SK-N-SH treated with all-trans-retinoic acid at 6 μM for 48 hours (cell line): ENCODE measurements at regions not wholly inside any gene's neighbourhood (a gene's known extent, or its start where the extent isn't known, plus 50 kb on each side); places are given as distances from the start of the nearest gene placed in this dataset.
A peak's percentile ranks its signal among the peaks of the same experiment; 100 is the strongest.

Source experiments
- ATAC-seq: fragments of 200-7000 bp; cut with Tn5 transposase; 3 replicates; pipeline ENCODE4 v1.9.1; 2020; ENCODE audit warnings: mild to moderate bottlenecking, moderate library complexity
- ARNTL ChIP-seq: fragments of 450-650 bp; formaldehyde crosslinking; IDR thresholded peaks from 2 replicates; pipeline ENCODE4 v1.5.0; 2020; ENCODE audit warnings: low read depth, mild to moderate bottlenecking, moderate library complexity, borderline replicate concordance
- BACH2 ChIP-seq: fragments of 250-450 bp; sonication (Bioruptor Pico); IDR thresholded peaks from 2 replicates; pipeline ENCODE4 v1.9.0; 2021; ENCODE audit warnings: mild to moderate bottlenecking, borderline replicate concordance
- CSRNP3 ChIP-seq: fragments of 250-450 bp; sonication (Bioruptor Pico); IDR thresholded peaks from 2 replicates; pipeline ENCODE4 v1.5.1; 2021; ENCODE audit warnings: mild to moderate bottlenecking, moderate library complexity
- ESRRG ChIP-seq: fragments of 250-450 bp; sonication (Bioruptor Pico); IDR thresholded peaks from 2 replicates; pipeline ENCODE4 v1.6.1; 2021; ENCODE audit warnings: mild to moderate bottlenecking
- GLIS3 ChIP-seq: fragments of 250-450 bp; sonication (Bioruptor Pico); IDR thresholded peaks from 2 replicates; pipeline ENCODE4 v1.5.0; 2020; ENCODE audit warnings: mild to moderate bottlenecking, moderate library complexity
- OSR1 ChIP-seq: fragments of 250-450 bp; sonication (Bioruptor Pico); IDR thresholded peaks from 2 replicates; pipeline ENCODE4 v1.8.0; 2022; ENCODE audit warnings: moderate library complexity, mild to moderate bottlenecking, inconsistent platforms
- POU6F1 ChIP-seq: fragments of 250-450 bp; sonication (Bioruptor Pico); IDR thresholded peaks from 2 replicates; pipeline ENCODE4 v1.8.0; 2021; ENCODE audit warnings: low read depth, mild to moderate bottlenecking, moderate library complexity, borderline replicate concordance
- RARB ChIP-seq: fragments of 250-450 bp; sonication (Bioruptor Pico); IDR thresholded peaks from 2 replicates; pipeline ENCODE4 v1.8.0; 2021; ENCODE audit warnings: mild to moderate bottlenecking, moderate library complexity
- TCF4 ChIP-seq: fragments of 250-450 bp; sonication (Bioruptor Pico); IDR thresholded peaks from 2 replicates; pipeline ENCODE4 v1.8.0; 2021; ENCODE audit warnings: mild to moderate bottlenecking, moderate library complexity, borderline replicate concordance
- TOX ChIP-seq: fragments of 250-450 bp; sonication (Bioruptor Pico); IDR thresholded peaks from 2 replicates; pipeline ENCODE4 v1.8.0; 2021; ENCODE audit warnings: mild to moderate bottlenecking, moderate library complexity, borderline replicate concordance
- ZC3H10 ChIP-seq: fragments of 250-450 bp; sonication (Bioruptor Pico); IDR thresholded peaks from 2 replicates; pipeline ENCODE4 v1.5.1; 2021; ENCODE audit warnings: mild to moderate bottlenecking, moderate library complexity
- ZFP3 ChIP-seq: fragments of 250-450 bp; sonication (Bioruptor Pico); IDR thresholded peaks from 2 replicates; pipeline ENCODE4 v1.5.0; 2020; ENCODE audit warnings: mild to moderate bottlenecking, moderate library complexity
- ZFP30 ChIP-seq: fragments of 450-650 bp; formaldehyde crosslinking; IDR thresholded peaks from 2 replicates; pipeline ENCODE4 v1.5.0; 2022; ENCODE audit warnings: mild to moderate bottlenecking, moderate library complexity
- ZNF565 ChIP-seq: fragments of 450-650 bp; formaldehyde crosslinking; conservative IDR thresholded peaks from 2 replicates; pipeline ENCODE4 v1.5.0; 2020; ENCODE audit warnings: low read depth, mild to moderate bottlenecking, moderate library complexity
- ZNF70 ChIP-seq: fragments of 450-650 bp; formaldehyde crosslinking; IDR thresholded peaks from 2 replicates; pipeline ENCODE4 v1.5.0; 2020; ENCODE audit warnings: mild to moderate bottlenecking, moderate library complexity
- TF ChIP-seq, protein P1 (sequence below): fragments of 250-450 bp; sonication (Bioruptor Pico); IDR thresholded peaks from 2 replicates; pipeline ENCODE4 v1.5.0; 2020; ENCODE audit warnings: mild to moderate bottlenecking, moderate library complexity
- TF ChIP-seq, protein P2 (sequence below): fragments of 250-450 bp; sonication (Bioruptor Pico); IDR thresholded peaks from 2 replicates; pipeline ENCODE4 v1.8.0; 2020; ENCODE audit warnings: mild to moderate bottlenecking, moderate library complexity, borderline replicate concordance

DNA sequence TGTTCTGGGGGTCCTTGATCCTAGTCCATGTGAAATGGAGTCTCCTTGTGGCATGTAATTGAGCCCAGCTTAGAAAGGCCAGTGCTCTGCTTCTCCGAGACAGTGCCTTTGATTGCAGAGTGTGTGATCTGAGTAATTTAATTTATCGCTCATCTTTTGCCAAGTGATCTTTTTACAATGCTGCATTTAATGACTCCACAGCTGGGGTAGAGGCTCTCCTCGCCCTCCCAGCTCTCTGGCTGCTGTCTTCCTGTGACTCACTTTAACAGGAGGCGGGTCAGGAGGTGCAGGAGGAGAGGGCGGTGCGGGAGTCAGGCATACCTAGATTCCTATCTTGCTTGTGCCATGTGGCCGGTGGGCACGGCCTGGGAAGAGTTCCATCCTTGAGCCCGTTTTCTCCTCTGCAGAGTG, 113.4 kb upstream of the FOXF1 start:
- ATAC-seq = peak; percentile 90
- TF ChIP-seq ZNF565 (CRISPR knock-in tag) = no peak
- TF ChIP-seq ZFP3 (CRISPR knock-in tag) = no peak
- TF ChIP-seq RARB = no peak
- TF ChIP-seq POU6F1 (CRISPR knock-in tag) = no peak
- no peak for TF ChIP-seq ZNF70
- no peak for TF ChIP-seq OSR1 (CRISPR knock-in tag)
- no peak for TF ChIP-seq TCF4 (CRISPR knock-in tag)

GRCh38 chr16:86398201-86398600, 112.1 kb upstream of the FOXF1 start:
- TF ChIP-seq GLIS3 (CRISPR knock-in tag) (no peak), TOX (CRISPR knock-in tag) (no peak), TCF4 (CRISPR knock-in tag) (no peak), ZNF70 (no peak), BACH2 (CRISPR knock-in tag) (no peak), CSRNP3 (CRISPR knock-in tag) (no peak)
- TF ChIP-seq, protein P1, sequence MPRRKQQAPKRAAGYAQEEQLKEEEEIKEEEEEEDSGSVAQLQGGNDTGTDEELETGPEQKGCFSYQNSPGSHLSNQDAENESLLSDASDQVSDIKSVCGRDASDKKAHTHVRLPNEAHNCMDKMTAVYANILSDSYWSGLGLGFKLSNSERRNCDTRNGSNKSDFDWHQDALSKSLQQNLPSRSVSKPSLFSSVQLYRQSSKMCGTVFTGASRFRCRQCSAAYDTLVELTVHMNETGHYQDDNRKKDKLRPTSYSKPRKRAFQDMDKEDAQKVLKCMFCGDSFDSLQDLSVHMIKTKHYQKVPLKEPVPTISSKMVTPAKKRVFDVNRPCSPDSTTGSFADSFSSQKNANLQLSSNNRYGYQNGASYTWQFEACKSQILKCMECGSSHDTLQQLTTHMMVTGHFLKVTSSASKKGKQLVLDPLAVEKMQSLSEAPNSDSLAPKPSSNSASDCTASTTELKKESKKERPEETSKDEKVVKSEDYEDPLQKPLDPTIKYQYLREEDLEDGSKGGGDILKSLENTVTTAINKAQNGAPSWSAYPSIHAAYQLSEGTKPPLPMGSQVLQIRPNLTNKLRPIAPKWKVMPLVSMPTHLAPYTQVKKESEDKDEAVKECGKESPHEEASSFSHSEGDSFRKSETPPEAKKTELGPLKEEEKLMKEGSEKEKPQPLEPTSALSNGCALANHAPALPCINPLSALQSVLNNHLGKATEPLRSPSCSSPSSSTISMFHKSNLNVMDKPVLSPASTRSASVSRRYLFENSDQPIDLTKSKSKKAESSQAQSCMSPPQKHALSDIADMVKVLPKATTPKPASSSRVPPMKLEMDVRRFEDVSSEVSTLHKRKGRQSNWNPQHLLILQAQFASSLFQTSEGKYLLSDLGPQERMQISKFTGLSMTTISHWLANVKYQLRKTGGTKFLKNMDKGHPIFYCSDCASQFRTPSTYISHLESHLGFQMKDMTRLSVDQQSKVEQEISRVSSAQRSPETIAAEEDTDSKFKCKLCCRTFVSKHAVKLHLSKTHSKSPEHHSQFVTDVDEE = no peak
- ATAC-seq = peak; percentile 38

DNA sequence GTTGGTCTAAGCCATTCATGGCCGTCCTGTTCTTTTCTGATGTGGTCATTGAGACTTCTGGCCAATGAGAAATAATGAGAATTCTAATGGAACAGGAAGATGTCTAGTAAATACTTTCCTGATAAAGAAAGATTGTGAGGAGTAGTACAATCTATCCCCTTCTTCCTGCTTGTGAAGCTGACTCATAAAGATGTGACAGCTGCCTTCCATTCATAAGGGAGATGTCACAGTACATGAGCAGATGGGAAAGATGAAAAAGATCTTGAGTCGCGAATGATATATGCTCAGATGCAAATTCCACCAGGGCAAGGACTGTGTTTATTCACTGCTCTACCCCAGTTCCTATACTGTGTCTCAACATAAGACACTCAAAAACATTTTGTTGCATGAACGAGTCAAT, 111.7 kb upstream of the FOXF1 start:
- TF ChIP-seq TCF4 (CRISPR knock-in tag) = no peak
- no peak for TF ChIP-seq ZC3H10 (CRISPR knock-in tag)
- no peak for TF ChIP-seq ESRRG (CRISPR knock-in tag)
- TF ChIP-seq, protein P2, sequence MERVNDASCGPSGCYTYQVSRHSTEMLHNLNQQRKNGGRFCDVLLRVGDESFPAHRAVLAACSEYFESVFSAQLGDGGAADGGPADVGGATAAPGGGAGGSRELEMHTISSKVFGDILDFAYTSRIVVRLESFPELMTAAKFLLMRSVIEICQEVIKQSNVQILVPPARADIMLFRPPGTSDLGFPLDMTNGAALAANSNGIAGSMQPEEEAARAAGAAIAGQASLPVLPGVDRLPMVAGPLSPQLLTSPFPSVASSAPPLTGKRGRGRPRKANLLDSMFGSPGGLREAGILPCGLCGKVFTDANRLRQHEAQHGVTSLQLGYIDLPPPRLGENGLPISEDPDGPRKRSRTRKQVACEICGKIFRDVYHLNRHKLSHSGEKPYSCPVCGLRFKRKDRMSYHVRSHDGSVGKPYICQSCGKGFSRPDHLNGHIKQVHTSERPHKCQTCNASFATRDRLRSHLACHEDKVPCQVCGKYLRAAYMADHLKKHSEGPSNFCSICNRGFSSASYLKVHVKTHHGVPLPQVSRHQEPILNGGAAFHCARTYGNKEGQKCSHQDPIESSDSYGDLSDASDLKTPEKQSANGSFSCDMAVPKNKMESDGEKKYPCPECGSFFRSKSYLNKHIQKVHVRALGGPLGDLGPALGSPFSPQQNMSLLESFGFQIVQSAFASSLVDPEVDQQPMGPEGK (CRISPR knock-in tag) = no peak
- TF ChIP-seq, protein P1 = no peak
- TF ChIP-seq BACH2 (CRISPR knock-in tag) = no peak
- no peak for TF ChIP-seq RARB
- TF ChIP-seq ZFP30 (CRISPR knock-in tag) = no peak
- no peak for TF ChIP-seq CSRNP3 (CRISPR knock-in tag)
- TF ChIP-seq ARNTL = no peak
- TF ChIP-seq, all 23 proteins: peak for 0
- ATAC-seq = peak; percentile 14
